ENCODE measurements at regions not wholly inside any gene's neighbourhood (a gene's known extent, or its start where the extent isn't known, plus 50 kb on each side); places are given as distances from the start of the nearest gene placed in this dataset.

DNA sequence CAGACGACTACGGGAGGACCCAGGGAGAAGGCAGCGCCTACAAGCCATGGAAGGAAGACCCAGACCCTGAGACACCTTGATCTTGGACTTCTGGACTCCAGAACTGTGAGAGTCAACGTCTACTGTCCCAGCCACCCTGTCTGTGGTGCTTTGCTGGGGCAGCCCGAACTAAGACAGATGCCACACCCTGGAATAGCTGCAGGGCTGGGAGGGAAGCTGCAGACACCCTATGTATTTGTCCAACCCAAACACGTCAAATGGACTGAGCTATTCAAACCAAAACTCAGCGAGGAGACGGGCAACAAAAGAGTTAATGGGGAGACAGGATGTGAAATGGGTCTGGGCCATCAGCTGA, 169.3 kb downstream of the CTTN start:
- intact Hi-C loops (cut with DNase I, micrococcal nuclease): no loop called here
- H3K36me3 Mint-ChIP-seq (ENCODE audit: low read depth): no peaks in the 10 kb centered on the region
- peaks cover 22% of the 10 kb centered on the region for H3K27me3 Mint-ChIP-seq
- ChIA-PET POLR2A (no interaction called here), CTCF (no interaction called here)
- H3K9me3 Mint-ChIP-seq (ENCODE audit: low read depth): peaks cover 2% of the 10 kb centered on the region
- H3K4me1 Mint-ChIP-seq: no peaks in the 10 kb centered on the region
- DNase-seq (no peak), ATAC-seq (no peak)
- no peak overlapping the region for H3K27ac Mint-ChIP-seq
- H3K4me3 Mint-ChIP-seq: no peak overlapping the region

DNA sequence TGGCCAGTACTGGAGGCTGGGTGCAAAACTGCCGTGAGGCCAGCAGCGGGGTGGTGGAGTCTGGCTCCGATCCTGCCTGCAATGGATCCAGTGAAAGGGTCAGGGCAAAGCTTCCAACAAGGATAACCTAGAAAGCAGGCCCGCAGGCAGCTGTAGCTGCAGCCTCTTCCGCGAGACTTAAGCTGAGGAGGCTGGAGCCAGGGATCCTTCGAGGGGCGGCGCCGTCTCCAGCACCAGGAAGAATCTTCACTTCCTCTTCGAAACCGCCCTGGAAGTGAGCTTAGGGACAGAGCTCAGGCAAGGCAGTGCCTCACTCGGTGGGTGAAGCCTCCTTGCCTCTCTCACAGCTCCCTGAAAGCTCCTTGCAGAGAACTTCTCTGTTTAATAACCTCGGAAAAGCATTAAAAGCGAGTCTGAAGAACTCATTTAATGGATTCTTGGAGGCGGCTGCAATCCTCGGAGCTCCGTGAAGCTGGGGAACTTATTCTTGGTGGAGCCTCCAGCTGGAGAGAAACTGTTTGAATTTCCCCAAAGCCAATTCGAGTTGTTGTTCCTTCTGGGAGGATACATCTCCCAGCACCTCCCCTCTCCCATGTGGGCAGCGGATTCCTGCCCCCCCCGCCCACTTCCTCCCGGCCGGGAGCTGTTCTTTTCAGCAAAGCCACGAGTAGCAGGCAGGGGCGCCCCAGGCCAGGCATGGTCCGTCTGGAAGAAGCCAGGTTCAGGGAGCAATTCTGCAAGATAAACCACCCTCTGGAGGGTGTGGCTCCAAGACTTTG, 169.9 kb downstream of the CTTN start:
- Mint-ChIP-seq H3K27ac (no peak overlapping the region), H3K4me1 (no peaks in the 10 kb centered on the region), H3K27me3 (peaks cover 21% of the 10 kb centered on the region), H3K36me3 (ENCODE audit: low read depth) (no peaks in the 10 kb centered on the region), H3K4me3 (no peak overlapping the region), H3K9me3 (ENCODE audit: low read depth) (peaks cover 2% of the 10 kb centered on the region)
- POLR2A ChIA-PET: no interaction called here
- DNase-seq (no peak), ATAC-seq (no peak)
- CTCF ChIA-PET: interaction anchor here (0.6 kb wide), 1 partner anchor 522 kb away, joined by 3 read pairs; no protein-coding TSS in a partner anchor
- intact Hi-C loops (cut with DNase I, micrococcal nuclease): no loop called here

DNA sequence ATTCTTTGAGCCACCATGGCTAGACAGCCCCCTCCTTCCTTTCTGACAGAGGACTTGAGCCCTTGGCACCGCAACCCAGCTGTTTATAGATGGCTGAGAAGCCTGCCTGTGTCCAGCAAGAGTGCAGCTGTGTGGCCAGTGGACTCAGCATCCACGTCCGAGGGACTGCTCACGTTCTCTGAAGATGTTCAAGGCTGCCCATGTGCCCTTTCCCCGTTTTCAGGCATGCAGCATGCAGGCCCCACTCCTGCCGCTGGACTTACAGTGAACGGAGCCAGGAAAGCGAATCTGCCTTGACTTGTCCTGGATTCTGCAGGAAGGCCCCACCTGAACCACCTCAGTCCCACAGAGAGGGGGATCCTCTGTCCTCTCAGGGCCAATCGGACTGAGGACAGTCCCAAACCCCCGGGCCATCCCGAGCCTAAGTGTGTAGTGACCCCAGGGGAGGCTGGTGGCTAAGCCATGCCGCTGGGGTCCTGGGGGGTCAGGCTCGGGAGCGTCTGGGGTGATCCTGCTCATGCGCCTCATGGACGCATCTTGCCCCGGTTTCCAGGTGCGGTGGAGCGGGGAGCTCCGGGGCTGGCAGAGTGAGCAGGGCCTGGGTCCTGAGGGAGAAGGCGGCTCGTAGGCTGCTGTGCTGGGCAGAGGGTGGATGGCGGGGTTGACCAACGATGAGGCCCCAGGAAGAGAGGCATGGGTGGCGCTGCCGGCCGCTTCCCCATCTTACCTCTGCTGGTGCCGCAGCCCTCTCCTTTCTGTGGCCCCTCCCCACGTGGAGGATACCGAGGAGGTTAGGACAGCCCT, 170.7 kb downstream of the CTTN start:
- intact Hi-C loops (cut with DNase I, micrococcal nuclease): no loop called here
- POLR2A ChIA-PET: no interaction called here
- Mint-ChIP-seq H3K9me3 (ENCODE audit: low read depth) (peaks cover 2% of the 10 kb centered on the region), H3K36me3 (ENCODE audit: low read depth) (no peaks in the 10 kb centered on the region), H3K27ac (no peak overlapping the region), H3K4me1 (no peaks in the 10 kb centered on the region), H3K27me3 (peaks cover 20% of the 10 kb centered on the region), H3K4me3 (no peak overlapping the region)
- CTCF ChIA-PET: no interaction called here
- no peak for DNase-seq
- no peak for ATAC-seq

DNA sequence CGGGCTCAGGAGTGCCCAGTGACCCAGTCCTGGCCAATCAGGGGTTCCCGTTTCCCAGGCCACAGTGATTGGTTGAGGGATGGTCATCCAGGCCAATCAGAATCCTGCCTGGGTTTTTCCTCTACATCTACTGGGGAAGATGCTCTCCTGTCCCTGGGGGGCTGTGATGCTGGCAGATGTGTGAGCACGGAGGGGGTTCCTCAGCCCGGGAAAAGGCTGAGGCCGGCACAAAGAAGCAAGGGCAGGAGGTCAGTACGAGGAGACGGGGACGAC, 171.2 kb downstream of the CTTN start:
- H3K36me3 Mint-ChIP-seq (ENCODE audit: low read depth): no peaks in the 10 kb centered on the region
- intact Hi-C loops (cut with DNase I, micrococcal nuclease): no loop called here
- H3K27ac Mint-ChIP-seq: no peak overlapping the region
- DNase-seq (no peak), ATAC-seq (no peak)
- POLR2A ChIA-PET: no interaction called here
- CTCF ChIA-PET: no interaction called here
- H3K4me3 Mint-ChIP-seq: no peak overlapping the region
- no peaks in the 10 kb centered on the region for H3K4me1 Mint-ChIP-seq
- peaks cover 2% of the 10 kb centered on the region for H3K9me3 Mint-ChIP-seq (ENCODE audit: low read depth)
- H3K27me3 Mint-ChIP-seq: peaks cover 21% of the 10 kb centered on the region

DNA sequence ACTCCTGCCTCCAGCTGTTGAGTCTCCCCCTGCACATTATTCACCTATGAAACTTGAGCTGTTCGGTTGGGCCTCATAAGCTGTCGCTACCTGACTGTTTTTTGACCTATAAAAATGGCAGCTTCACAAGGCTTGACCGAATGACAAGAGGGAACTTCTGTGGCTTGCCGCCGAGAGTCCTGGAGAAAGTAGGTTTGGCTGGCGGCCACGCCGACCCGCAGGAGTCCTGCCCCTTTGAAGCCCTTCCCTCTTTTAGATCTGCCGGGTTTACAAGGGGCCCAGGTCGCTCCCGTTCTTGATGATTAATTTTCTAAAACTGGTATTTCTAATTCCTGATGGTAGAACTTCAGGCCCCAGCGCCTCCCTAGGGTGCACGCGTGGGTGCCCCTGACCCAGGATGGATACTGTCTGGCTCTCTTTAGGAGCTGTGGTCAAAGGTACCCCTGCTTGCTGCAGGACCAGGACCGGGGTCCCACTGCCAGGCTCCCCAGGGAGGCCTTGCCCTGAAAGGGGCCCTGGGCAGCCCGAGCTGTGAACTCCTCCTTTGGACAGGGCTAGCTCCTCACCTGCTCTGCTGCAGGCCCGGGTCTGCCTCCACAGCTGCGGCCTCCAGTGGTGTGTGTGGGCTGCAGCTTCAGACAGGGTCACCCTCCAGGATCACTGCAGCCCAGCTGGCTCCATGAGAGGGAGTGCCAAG, 171.8 kb downstream of the CTTN start:
- DNase-seq: no peak
- ChIA-PET POLR2A (no interaction called here), CTCF (no interaction called here)
- Mint-ChIP-seq H3K9me3 (ENCODE audit: low read depth) (peaks cover 2% of the 10 kb centered on the region), H3K36me3 (ENCODE audit: low read depth) (no peaks in the 10 kb centered on the region), H3K27ac (no peak overlapping the region), H3K4me3 (no peak overlapping the region), H3K27me3 (peaks cover 21% of the 10 kb centered on the region), H3K4me1 (no peaks in the 10 kb centered on the region)
- intact Hi-C loops (cut with DNase I, micrococcal nuclease): no loop called here
- no peak for ATAC-seq

DNA sequence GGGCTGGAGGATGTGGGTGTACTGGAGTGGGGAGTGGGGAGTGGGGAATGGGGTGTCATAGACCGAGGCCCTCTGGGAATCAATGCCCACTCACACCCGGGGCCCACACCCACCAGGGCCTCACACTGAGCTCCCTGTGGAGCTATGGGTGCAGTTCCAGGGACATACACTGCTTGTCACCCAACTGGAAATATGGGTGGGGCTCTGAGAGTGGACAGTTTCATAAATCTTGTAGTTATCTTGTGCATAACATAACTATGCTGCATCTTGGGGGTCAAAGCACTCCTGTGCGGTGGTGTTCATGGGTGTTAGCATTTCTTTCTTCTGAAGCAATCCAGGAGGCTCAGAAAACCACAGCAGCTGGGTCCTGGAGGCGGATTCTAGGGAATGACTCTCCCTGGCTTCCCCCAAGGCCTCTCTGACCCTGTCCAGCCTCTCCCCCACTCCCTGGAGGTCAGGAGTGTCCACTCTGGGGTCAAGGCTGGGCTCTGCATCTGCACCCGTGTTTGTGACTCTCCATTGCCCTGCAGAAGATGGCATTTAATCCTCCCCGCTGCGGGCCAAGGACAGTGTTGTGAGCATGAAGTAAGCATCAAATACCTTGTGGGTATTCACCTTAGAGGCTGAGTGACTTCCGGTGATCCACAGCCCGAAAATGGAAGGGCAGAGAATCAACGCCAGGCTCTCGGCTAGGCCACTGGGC, 172.5 kb downstream of the CTTN start:
- no peaks in the 10 kb centered on the region for H3K4me1 Mint-ChIP-seq
- H3K4me3 Mint-ChIP-seq: no peak overlapping the region
- no peaks in the 10 kb centered on the region for H3K36me3 Mint-ChIP-seq (ENCODE audit: low read depth)
- peaks cover under 1% of the 10 kb centered on the region for H3K9me3 Mint-ChIP-seq (ENCODE audit: low read depth)
- H3K27me3 Mint-ChIP-seq: peaks cover 19% of the 10 kb centered on the region
- ChIA-PET POLR2A (interaction anchor here (0.6 kb wide), 1 partner anchor 17 kb away, joined by 6 read pairs; no protein-coding TSS in a partner anchor), CTCF (no interaction called here)
- ATAC-seq: no peak
- DNase-seq: no peak
- intact Hi-C loops (cut with DNase I, micrococcal nuclease): no loop called here
- H3K27ac Mint-ChIP-seq: no peak overlapping the region

DNA sequence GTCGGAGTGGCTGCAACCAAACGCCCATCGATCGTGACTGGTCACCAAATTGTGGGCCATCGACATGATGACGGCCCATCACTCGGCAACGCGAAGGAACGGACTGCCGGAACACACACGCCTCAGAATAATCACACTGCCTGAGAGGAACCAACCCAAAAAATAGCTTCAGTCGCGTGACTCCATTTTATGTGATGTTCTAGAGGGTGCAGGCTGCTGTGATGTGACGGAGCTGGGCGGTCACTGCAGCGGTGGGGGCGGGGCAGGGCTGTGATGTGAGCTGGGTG, 174.6 kb downstream of the CTTN start:
- no peak for DNase-seq
- Mint-ChIP-seq H3K9me3 (ENCODE audit: low read depth) (no peaks in the 10 kb centered on the region), H3K36me3 (ENCODE audit: low read depth) (no peaks in the 10 kb centered on the region), H3K27ac (no peak overlapping the region), H3K4me1 (no peaks in the 10 kb centered on the region), H3K27me3 (peaks cover 4% of the 10 kb centered on the region), H3K4me3 (no peak overlapping the region)
- no peak for ATAC-seq
- ChIA-PET POLR2A (no interaction called here), CTCF (no interaction called here)
- intact Hi-C loops (cut with DNase I, micrococcal nuclease): no loop called here

DNA sequence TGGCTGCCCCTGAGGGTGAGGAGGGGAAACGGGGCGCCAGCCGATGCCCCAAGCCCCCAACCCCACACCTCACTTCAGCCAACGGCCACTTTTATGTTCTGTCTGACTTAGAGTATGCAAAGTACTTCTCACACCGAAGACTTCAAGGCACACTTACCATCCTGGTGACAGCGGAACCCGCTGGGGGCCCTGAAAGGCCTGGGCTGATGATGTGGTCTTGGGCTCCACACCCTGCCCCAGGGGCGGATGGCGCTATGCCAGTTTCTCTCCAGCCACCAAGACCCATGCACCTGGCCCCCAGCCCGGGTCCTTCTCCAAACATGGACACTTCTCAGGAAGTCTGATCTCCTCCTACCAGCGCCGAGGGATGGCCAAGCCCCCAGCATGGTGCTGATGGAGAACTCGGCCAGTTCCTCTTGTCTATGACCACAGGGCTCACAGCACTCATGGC, 175.4 kb downstream of the CTTN start:
- H3K9me3 Mint-ChIP-seq (ENCODE audit: low read depth): no peaks in the 10 kb centered on the region
- DNase-seq (no peak), ATAC-seq (no peak)
- H3K27me3 Mint-ChIP-seq: peaks cover 4% of the 10 kb centered on the region
- ChIA-PET CTCF (no interaction called here), POLR2A (no interaction called here)
- H3K36me3 Mint-ChIP-seq (ENCODE audit: low read depth): no peaks in the 10 kb centered on the region
- no peak overlapping the region for H3K27ac Mint-ChIP-seq
- intact Hi-C loops (cut with DNase I, micrococcal nuclease): no loop called here
- H3K4me1 Mint-ChIP-seq: no peaks in the 10 kb centered on the region
- H3K4me3 Mint-ChIP-seq: no peak overlapping the region

DNA sequence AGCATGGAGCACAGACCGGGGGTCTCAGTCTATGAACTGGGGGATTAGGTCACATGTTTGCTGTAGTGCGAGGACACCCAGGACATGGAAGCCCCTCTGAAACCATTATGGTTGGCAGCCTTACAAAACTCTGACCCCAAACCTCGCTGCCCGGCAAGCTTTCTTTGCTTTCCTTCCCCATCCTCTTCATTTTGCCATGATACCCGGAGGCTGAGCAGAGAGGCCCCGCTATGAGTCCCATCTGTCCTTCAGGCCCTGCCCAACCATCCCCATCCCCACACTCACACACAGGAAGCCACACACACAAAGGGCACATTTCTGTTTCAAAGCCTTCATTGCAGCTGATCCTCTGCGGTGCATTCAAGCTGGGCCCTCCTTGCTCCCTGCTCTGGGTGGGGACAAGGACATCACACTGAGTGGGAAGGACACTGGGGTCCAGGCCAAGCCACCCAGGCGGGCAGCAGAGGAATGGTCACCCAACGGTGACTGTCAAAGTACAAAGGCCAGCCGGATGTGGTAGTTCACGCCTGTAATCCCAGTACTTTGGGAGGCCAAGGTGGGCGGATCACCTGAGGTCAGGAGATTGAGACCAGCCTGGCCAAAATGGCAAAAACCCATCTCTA, 176.5 kb downstream of the CTTN start:
- CTCF ChIA-PET: no interaction called here
- Mint-ChIP-seq H3K4me3 (no peak overlapping the region), H3K4me1 (no peaks in the 10 kb centered on the region), H3K27ac (no peak overlapping the region), H3K36me3 (ENCODE audit: low read depth) (no peaks in the 10 kb centered on the region), H3K9me3 (ENCODE audit: low read depth) (no peaks in the 10 kb centered on the region), H3K27me3 (peaks cover 2% of the 10 kb centered on the region)
- ATAC-seq (no peak), DNase-seq (no peak)
- intact Hi-C loops (cut with DNase I, micrococcal nuclease): no loop called here
- POLR2A ChIA-PET: no interaction called here

DNA sequence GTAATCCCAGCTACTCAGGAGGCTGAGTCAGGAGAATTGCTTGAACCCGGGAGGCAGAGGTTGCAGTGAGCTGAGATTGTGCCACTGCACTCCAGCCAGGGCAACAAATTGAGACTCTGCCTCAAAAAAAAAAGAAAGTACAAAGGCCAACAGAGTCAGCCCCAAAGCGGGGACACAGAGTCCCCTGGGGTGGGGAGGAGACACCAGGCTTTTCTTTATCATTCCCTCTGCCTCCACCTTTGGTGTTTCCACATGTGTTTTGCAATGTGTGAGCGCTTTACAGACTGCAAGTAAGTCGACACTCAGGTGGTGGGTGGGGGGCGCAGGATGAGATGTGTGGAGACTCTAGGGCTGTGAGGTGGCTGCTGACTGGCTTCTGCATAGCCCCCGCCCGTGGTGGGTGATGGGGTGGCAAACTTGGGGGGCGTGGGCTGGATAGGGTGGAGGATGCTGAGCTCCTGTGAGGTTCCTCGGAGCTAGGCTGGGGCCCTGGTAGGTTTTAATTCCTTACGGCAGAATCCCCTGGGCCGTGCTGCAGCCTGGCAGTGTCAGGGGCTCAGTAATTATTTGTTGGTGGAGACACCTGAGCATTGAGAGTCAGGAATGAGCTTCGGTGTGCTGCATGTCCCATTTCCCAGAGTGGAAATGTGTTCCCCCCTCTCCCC, 177.2 kb downstream of the CTTN start:
- intact Hi-C loops (cut with DNase I, micrococcal nuclease): no loop called here
- no peak overlapping the region for H3K4me3 Mint-ChIP-seq
- H3K27ac Mint-ChIP-seq: no peak overlapping the region
- no peaks in the 10 kb centered on the region for H3K4me1 Mint-ChIP-seq
- DNase-seq: no peak
- no peaks in the 10 kb centered on the region for H3K36me3 Mint-ChIP-seq (ENCODE audit: low read depth)
- H3K27me3 Mint-ChIP-seq: peaks cover 2% of the 10 kb centered on the region
- no peaks in the 10 kb centered on the region for H3K9me3 Mint-ChIP-seq (ENCODE audit: low read depth)
- ChIA-PET POLR2A (no interaction called here), CTCF (no interaction called here)
- ATAC-seq: no peak

DNA sequence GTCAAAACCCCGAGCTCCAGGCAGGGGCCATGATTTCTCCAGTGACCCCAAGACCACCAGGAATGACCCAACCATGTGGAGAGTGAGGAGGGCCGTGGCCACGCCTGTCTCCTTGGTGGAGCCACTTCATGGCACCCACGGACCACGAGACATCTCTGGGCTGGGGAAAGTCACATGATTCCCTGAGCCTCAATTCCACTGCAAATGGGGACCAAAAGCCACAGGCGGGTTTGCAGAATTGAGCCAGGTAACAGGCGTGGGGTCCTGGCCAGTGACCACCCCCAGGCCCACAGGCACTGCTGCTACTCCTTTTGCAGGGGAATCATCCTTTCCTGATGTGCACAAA, 178.9 kb downstream of the CTTN start:
- H3K9me3 Mint-ChIP-seq (ENCODE audit: low read depth): no peaks in the 10 kb centered on the region
- CTCF ChIA-PET: no interaction called here
- intact Hi-C loops (cut with DNase I, micrococcal nuclease): no loop called here

More for the DNA sequence above, 178.9 kb downstream of the CTTN start:
- Mint-ChIP-seq H3K36me3 (ENCODE audit: low read depth) (no peaks in the 10 kb centered on the region), H3K27me3 (peaks cover 2% of the 10 kb centered on the region), H3K4me3 (no peak overlapping the region), H3K4me1 (no peaks in the 10 kb centered on the region), H3K27ac (no peak overlapping the region)
- ATAC-seq (no peak), DNase-seq (no peak)
- POLR2A ChIA-PET: no interaction called here

All from activated CD4-positive, alpha-beta T cell treated with anti-CD3 and anti-CD28 coated beads for 36 hours (primary cell).